Suprapubic skin (tissue), 4 donors: ENCODE measurements at regions not wholly inside any gene's neighbourhood (a gene's known extent, or its start where the extent isn't known, plus 50 kb on each side); places are given as distances from the start of the nearest gene placed in this dataset.

Source experiments
- DNase-seq, 2 donors: peaks; one replicate each; pipeline ENCODE4 v3.0.0-alpha.2; 2019; ENCODE audit warnings: low spot score in 2 of 2
- H3K27ac ChIP-seq: fragments of 200-600 bp; sonication (generic); one replicate; pipeline ENCODE4 v1.5.1; 2019
- H3K27me3 ChIP-seq: fragments of 200-600 bp; sonication (generic); one replicate; pipeline ENCODE4 v1.5.1; 2019
- H3K36me3 ChIP-seq: fragments of 200-600 bp; sonication (generic); one replicate; pipeline ENCODE4 v1.5.1; 2019
- H3K4me1 ChIP-seq: fragments of 200-600 bp; sonication (generic); one replicate; pipeline ENCODE4 v1.5.1; 2019
- H3K4me3 ChIP-seq: fragments of 200-600 bp; sonication (generic); one replicate; pipeline ENCODE4 v1.5.1; 2019; ENCODE audit warnings: mild to moderate bottlenecking
- H3K9me3 ChIP-seq: fragments of 200-600 bp; sonication (generic); one replicate; pipeline ENCODE4 v1.5.1; 2019
- EP300 ChIP-seq: sonication (generic); formaldehyde crosslinking; IDR thresholded peaks from one replicate; pipeline ENCODE4 v1.6.1; 2017; ENCODE audit warnings: antibody characterized with exemption
- POLR2A ChIP-seq, 2 donors: fragments of 450-650 bp; IDR thresholded peaks; one replicate each; pipeline ENCODE4 v1.6.1; 2017; ENCODE audit warnings: antibody characterized with exemption in 2 of 2, mild to moderate bottlenecking in 2 of 2, moderate library complexity in 2 of 2
- POLR2AphosphoS5 ChIP-seq, 3 donors: sonication (generic); formaldehyde crosslinking; IDR thresholded peaks; one replicate each; pipeline ENCODE4 v1.6.1; 2017; ENCODE audit warnings: antibody characterized with exemption in 3 of 3
- WGBS: methylation state at CpG from one replicate; pipeline ENCODE4 v1.1.5; 2018; 5-methylcytosine and 5-hydroxymethylcytosine counted together
- TF ChIP-seq, protein P1 (sequence below), 2 donors: fragments of 200-600 bp in 1 of 2; fragments of 450-650 bp in 1 of 2; sonication (generic) in 1 of 2; IDR thresholded peaks; one replicate each; pipeline ENCODE4 v1.5.1; 2016 to 2019; ENCODE audit warnings: antibody characterized with exemption in 2 of 2, mild to moderate bottlenecking in 1 of 2, moderate library complexity in 1 of 2

DNA sequence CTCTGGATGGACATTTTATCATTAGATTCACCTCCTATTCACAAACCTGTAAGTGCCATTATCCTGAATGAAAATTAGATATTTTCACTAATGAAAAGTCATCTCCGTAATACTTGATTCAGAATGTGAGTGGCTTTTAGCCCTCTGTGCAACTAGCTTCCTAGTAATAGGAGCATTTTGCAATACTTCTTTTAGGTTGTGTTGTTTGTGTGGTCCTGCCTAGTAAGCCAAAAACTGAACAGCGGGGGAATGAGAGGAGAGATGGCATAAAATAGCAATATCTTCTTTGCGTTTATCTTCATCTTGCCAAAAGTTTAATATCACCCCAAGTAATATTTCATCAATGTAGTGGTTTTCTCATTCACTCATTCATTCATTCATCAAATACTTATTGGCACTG, 507.5 kb upstream of the CELF2 start:
- H3K27me3 ChIP-seq = no peaks in the 10 kb centered on the region
- H3K9me3 ChIP-seq = no peaks in the 10 kb centered on the region
- no peaks in the 10 kb centered on the region for H3K36me3 ChIP-seq
- H3K4me3 ChIP-seq = no peak overlapping the region
- no peak overlapping the region for H3K27ac ChIP-seq
- DNase-seq = no peak
- WGBS = 95% methylated on average over 3 of the region's 3 CpGs
- TF ChIP-seq POLR2A (IDR thresholded peaks at IDR 0.05) = no peak
- no peak for TF ChIP-seq POLR2AphosphoS5 (IDR thresholded peaks at IDR 0.05)
- TF ChIP-seq, protein P1, sequence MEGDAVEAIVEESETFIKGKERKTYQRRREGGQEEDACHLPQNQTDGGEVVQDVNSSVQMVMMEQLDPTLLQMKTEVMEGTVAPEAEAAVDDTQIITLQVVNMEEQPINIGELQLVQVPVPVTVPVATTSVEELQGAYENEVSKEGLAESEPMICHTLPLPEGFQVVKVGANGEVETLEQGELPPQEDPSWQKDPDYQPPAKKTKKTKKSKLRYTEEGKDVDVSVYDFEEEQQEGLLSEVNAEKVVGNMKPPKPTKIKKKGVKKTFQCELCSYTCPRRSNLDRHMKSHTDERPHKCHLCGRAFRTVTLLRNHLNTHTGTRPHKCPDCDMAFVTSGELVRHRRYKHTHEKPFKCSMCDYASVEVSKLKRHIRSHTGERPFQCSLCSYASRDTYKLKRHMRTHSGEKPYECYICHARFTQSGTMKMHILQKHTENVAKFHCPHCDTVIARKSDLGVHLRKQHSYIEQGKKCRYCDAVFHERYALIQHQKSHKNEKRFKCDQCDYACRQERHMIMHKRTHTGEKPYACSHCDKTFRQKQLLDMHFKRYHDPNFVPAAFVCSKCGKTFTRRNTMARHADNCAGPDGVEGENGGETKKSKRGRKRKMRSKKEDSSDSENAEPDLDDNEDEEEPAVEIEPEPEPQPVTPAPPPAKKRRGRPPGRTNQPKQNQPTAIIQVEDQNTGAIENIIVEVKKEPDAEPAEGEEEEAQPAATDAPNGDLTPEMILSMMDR (IDR thresholded peaks at IDR 0.05) = no peak
- TF ChIP-seq EP300 = no peak
- H3K4me1 ChIP-seq = peaks cover 6% of the 10 kb centered on the region

DNA sequence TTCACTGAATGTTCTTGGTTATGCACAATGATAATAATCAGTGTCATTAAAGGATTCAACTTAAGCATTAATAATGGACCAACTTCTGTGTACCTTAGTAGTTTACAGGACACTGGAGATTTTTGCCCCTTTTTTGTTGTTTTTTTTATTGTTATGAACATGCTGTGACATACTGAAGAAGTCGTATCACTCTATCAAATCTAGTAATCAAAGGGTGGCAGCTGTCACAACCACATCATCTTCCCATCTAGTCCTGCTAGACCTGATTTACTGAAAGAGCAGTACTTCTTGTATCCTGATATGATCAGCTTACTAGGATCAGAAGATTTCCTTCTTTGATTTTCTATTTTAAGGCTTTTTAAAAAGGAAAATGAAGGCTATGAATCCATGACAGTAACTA, 504.6 kb upstream of the CELF2 start:
- WGBS = 71% methylated on average over 1 of the region's 1 CpG

DNA sequence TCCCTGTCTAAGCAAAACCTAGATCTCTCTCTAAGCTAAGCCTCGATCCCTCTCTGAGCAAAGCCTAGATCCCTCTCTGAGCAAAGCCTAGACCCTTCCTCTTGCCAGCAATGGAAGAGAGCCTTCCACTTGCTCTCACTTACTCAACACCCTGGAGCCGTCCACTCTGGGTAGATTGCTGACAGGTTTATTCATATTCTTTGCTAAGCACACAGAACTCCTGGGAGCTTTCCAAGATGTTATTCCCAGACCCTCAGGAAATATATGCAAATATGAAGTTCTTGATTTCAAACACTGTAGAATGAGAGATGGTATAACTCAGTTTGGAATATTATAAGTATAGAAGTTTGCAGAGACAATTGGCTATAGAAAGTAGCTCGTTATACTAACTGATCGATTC, 503.8 kb upstream of the CELF2 start:
- DNase-seq = no peak
- 74% methylated on average over 4 of the region's 4 CpGs for WGBS
- no peak for TF ChIP-seq POLR2A (IDR thresholded peaks at IDR 0.05)
- TF ChIP-seq, protein P1 (IDR thresholded peaks at IDR 0.05) = no peak
- TF ChIP-seq POLR2AphosphoS5 (IDR thresholded peaks at IDR 0.05) = no peak
- no peak for TF ChIP-seq EP300
- Histone ChIP-seq H3K27ac (no peak overlapping the region), H3K4me1 (peaks cover 10% of the 10 kb centered on the region), H3K4me3 (no peak overlapping the region), H3K27me3 (no peaks in the 10 kb centered on the region), H3K36me3 (no peaks in the 10 kb centered on the region), H3K9me3 (no peaks in the 10 kb centered on the region)

More for the DNA sequence above, 504.6 kb upstream of the CELF2 start:
- H3K9me3 ChIP-seq = no peaks in the 10 kb centered on the region
- TF ChIP-seq POLR2A (IDR thresholded peaks at IDR 0.05) (no peak), EP300 (no peak), POLR2AphosphoS5 (IDR thresholded peaks at IDR 0.05) (no peak)
- TF ChIP-seq, protein P1 (IDR thresholded peaks at IDR 0.05) = no peak
- no peak overlapping the region for H3K4me3 ChIP-seq
- H3K27me3 ChIP-seq = no peaks in the 10 kb centered on the region
- H3K27ac ChIP-seq = no peak overlapping the region
- DNase-seq = no peak
- peaks cover 10% of the 10 kb centered on the region for H3K4me1 ChIP-seq
- no peaks in the 10 kb centered on the region for H3K36me3 ChIP-seq

DNA sequence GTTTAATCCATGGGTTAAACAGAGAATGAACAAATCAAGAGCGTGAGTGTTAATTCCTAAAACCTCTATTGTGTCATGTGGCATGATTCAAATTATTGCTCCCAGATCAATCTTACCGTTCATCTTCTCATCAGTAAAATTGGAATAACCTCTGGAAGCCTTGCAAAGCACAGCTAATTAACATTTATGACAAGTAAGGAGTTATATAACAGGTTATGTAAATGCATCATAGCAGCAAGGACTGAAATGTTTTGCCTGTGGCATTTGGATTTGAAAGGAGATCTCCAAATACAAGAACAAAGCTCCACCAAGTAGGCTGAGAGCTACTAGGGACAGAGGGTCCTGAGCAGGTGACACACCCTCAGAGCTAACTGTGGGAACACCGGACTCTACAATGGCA, 502.9 kb upstream of the CELF2 start:
- TF ChIP-seq POLR2A (IDR thresholded peaks at IDR 0.05) (no peak), POLR2AphosphoS5 (IDR thresholded peaks at IDR 0.05) (no peak), EP300 (no peak)
- TF ChIP-seq, protein P1 (IDR thresholded peaks at IDR 0.05) = no peak
- H3K4me1 ChIP-seq = peaks cover 10% of the 10 kb centered on the region
- H3K36me3 ChIP-seq = no peaks in the 10 kb centered on the region
- no peak overlapping the region for H3K27ac ChIP-seq
- WGBS = 48% methylated on average over 3 of the region's 3 CpGs
- DNase-seq = no peak
- H3K9me3 ChIP-seq = no peaks in the 10 kb centered on the region
- H3K27me3 ChIP-seq = no peaks in the 10 kb centered on the region
- H3K4me3 ChIP-seq = no peak overlapping the region

DNA sequence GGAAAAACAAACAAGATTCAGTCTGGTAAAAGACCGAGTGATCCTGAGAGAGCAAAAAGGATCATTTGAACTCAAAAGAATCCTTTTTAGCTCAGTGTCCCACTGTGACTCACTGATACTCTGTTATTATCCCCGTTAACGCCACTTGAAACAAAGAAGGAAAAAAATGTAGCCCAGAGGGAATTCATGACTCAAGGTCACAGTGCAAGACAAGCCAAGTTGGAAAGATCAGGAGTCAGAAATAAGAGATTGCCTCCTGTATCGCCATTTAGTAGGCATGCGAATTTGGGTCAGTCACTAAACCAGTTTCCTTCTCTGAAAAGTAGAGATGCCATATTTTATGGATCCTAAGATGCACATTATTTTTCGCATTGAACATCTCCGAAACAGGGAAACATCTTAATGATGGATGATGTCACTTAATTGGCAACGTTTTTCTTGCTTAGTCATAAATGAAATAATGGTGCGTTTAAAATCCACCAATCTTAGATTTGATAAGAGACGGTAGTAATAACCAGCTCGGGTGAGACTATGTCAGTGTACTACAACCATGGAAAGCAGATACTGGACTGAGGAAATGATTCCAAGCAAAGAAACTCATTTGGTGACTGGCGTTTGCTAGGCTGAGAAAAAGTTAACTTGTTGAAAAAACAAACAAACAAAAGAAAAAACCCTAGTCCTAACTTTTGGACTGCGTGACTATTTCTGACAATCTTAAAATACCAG, 502.0 kb upstream of the CELF2 start:
- no peak for DNase-seq
- 47% methylated on average over 13 of the region's 13 CpGs for WGBS
- TF ChIP-seq EP300 (no peak), POLR2A (IDR thresholded peaks at IDR 0.05) (no peak), POLR2AphosphoS5 (IDR thresholded peaks at IDR 0.05) (peak in 1 of 3 donors; percentile 37)
- TF ChIP-seq, protein P1 (IDR thresholded peaks at IDR 0.05) = no peak
- Histone ChIP-seq H3K4me1 (peaks cover 10% of the 10 kb centered on the region), H3K4me3 (no peak overlapping the region), H3K9me3 (no peaks in the 10 kb centered on the region), H3K36me3 (no peaks in the 10 kb centered on the region), H3K27me3 (no peaks in the 10 kb centered on the region), H3K27ac (peak overlapping the region; percentile 4)
